ENCODE measurements at regions not wholly inside any gene's neighbourhood (a gene's known extent, or its start where the extent isn't known, plus 50 kb on each side); places are given as distances from the start of the nearest gene placed in this dataset.

- Mint-ChIP-seq H3K36me3 (no peaks in the 10 kb centered on the region), H3K27ac (no peak overlapping the region)
These were observed 432.6 kb upstream of the KLF6 start for GRCh38 chr10:4217653-4218052.

GRCh38 chr10:4217187-4217586, 432.2 kb upstream of the KLF6 start:
- no peaks in the 10 kb centered on the region for H3K36me3 Mint-ChIP-seq
- H3K27ac Mint-ChIP-seq: no peak overlapping the region
- no peak overlapping the region for H3K4me3 Mint-ChIP-seq
- DNase-seq: no peak
- CTCF ChIA-PET: no interaction called here
- peaks cover 7% of the 10 kb centered on the region for H3K27me3 Mint-ChIP-seq
- H3K4me1 Mint-ChIP-seq: no peaks in the 10 kb centered on the region
- peaks cover 1% of the 10 kb centered on the region for H3K9me3 Mint-ChIP-seq

More at GRCh38 chr10:4217653-4218052, 432.6 kb upstream of the KLF6 start:
- no peak for DNase-seq
- Mint-ChIP-seq H3K9me3 (peaks cover 1% of the 10 kb centered on the region), H3K27me3 (peaks cover 7% of the 10 kb centered on the region), H3K4me1 (no peaks in the 10 kb centered on the region), H3K4me3 (no peak overlapping the region)
- CTCF ChIA-PET: no interaction called here

DNA sequence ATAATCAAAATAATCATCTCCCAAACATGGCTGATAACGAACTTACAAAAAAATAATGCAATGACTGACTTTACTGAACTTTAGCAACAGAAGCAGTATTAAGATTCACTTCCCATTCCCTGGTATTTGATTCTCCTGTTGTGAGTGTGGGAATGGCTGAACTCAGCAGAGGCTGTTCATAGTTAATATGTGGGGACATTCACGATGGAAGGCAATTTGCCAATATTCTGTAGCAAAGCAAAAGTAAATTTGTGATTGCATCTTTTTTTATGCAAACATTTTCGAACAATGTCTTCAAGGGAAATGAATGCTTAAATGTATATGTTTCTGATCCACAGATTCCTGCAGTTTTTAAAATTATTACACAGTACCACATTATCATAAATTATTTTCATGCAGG, 431.7 kb upstream of the KLF6 start:
- Mint-ChIP-seq H3K27me3 (peaks cover 7% of the 10 kb centered on the region), H3K27ac (no peak overlapping the region), H3K9me3 (peaks cover 1% of the 10 kb centered on the region), H3K36me3 (no peaks in the 10 kb centered on the region), H3K4me1 (no peaks in the 10 kb centered on the region), H3K4me3 (no peak overlapping the region)
- no peak for DNase-seq
- CTCF ChIA-PET: no interaction called here

- Mint-ChIP-seq H3K27ac (no peak overlapping the region), H3K36me3 (no peaks in the 10 kb centered on the region), H3K27me3 (peaks cover 7% of the 10 kb centered on the region), H3K9me3 (no peaks in the 10 kb centered on the region), H3K4me1 (no peaks in the 10 kb centered on the region), H3K4me3 (no peak overlapping the region)
- CTCF ChIA-PET: no interaction called here
- DNase-seq: no peak
These were observed 431.1 kb upstream of the KLF6 start for GRCh38 chr10:4215963-4216575.

DNA sequence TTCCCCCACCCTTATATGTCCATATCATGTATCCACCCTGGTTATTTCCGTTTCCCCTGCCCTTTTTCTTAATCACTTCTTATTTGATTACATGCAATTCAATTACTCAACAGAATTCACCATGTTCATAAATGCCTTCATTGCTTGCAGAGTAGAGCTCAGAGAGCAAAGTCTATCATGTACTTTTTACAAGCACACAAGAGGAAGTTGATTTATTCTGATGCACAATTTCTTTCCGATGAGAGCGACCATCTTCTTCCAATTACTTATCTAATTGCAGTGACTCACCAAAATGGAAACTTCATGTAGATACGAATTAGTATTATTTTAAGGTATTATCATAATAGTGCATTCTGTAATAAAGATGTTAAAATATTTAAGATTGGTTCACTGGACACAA, 430.5 kb upstream of the KLF6 start:
- H3K9me3 Mint-ChIP-seq: no peaks in the 10 kb centered on the region
- no peak overlapping the region for H3K4me3 Mint-ChIP-seq
- H3K36me3 Mint-ChIP-seq: no peaks in the 10 kb centered on the region
- no peak overlapping the region for H3K27ac Mint-ChIP-seq
- CTCF ChIA-PET: no interaction called here
- peaks cover 7% of the 10 kb centered on the region for H3K27me3 Mint-ChIP-seq
- DNase-seq: no peak
- H3K4me1 Mint-ChIP-seq: no peaks in the 10 kb centered on the region

GRCh38 chr10:4214908-4215307, 429.9 kb upstream of the KLF6 start:
- Mint-ChIP-seq H3K27me3 (peaks cover 11% of the 10 kb centered on the region), H3K4me3 (no peak overlapping the region), H3K9me3 (no peaks in the 10 kb centered on the region), H3K4me1 (no peaks in the 10 kb centered on the region), H3K27ac (no peak overlapping the region), H3K36me3 (no peaks in the 10 kb centered on the region)
- DNase-seq: no peak
- CTCF ChIA-PET: no interaction called here

- Mint-ChIP-seq H3K36me3 (no peaks in the 10 kb centered on the region), H3K27ac (no peak overlapping the region), H3K4me1 (no peaks in the 10 kb centered on the region), H3K4me3 (no peak overlapping the region), H3K27me3 (peaks cover 26% of the 10 kb centered on the region), H3K9me3 (no peaks in the 10 kb centered on the region)
- CTCF ChIA-PET: no interaction called here
- no peak for DNase-seq
These were observed 428.4 kb upstream of the KLF6 start for GRCh38 chr10:4213441-4213840.

GRCh38 chr10:4212111-4212630, 427.2 kb upstream of the KLF6 start:
- Mint-ChIP-seq H3K9me3 (no peaks in the 10 kb centered on the region), H3K27ac (no peak overlapping the region), H3K36me3 (no peaks in the 10 kb centered on the region), H3K4me1 (no peaks in the 10 kb centered on the region), H3K4me3 (no peak overlapping the region), H3K27me3 (peaks cover 25% of the 10 kb centered on the region)
- CTCF ChIA-PET: no interaction called here
- DNase-seq: no peak

- CTCF ChIA-PET: no interaction called here
- H3K27ac Mint-ChIP-seq: no peak overlapping the region
These were observed 423.5 kb upstream of the KLF6 start for GRCh38 chr10:4208499-4208898.

DNA sequence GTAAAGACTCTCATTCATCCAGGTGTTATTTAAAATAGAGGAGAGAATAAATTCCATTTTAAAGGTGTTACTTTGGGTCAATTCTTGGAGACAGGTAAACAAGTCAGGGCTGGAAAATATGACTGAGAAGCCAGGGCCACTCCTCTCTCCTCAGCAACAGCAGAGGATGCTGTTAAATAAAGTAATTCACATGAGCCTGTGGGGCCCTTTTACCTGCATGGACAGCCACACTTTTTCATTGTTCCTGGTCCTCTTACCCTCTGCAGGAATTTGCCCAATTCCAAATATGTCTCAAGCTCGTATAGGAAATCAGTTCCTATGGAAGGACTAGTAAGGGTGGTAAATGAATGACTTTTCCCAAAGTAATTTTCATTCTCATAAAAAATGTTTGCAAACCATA, 420.1 kb upstream of the KLF6 start:
- H3K4me3 Mint-ChIP-seq: no peak overlapping the region
- H3K4me1 Mint-ChIP-seq: no peaks in the 10 kb centered on the region
- peaks cover 1% of the 10 kb centered on the region for H3K36me3 Mint-ChIP-seq
- no peak overlapping the region for H3K27ac Mint-ChIP-seq
- CTCF ChIA-PET: no interaction called here
- peaks cover 48% of the 10 kb centered on the region for H3K27me3 Mint-ChIP-seq
- no peaks in the 10 kb centered on the region for H3K9me3 Mint-ChIP-seq
- no peak for DNase-seq

More at GRCh38 chr10:4208499-4208898, 423.5 kb upstream of the KLF6 start:
- no peak for DNase-seq
- Mint-ChIP-seq H3K36me3 (no peaks in the 10 kb centered on the region), H3K9me3 (no peaks in the 10 kb centered on the region), H3K27me3 (peaks cover 39% of the 10 kb centered on the region), H3K4me1 (no peaks in the 10 kb centered on the region), H3K4me3 (no peak overlapping the region)

GRCh38 chr10:4202938-4203337, 417.9 kb upstream of the KLF6 start:
- Mint-ChIP-seq H3K4me3 (no peak overlapping the region), H3K4me1 (no peaks in the 10 kb centered on the region), H3K36me3 (peaks cover 1% of the 10 kb centered on the region), H3K27me3 (peaks cover 33% of the 10 kb centered on the region), H3K9me3 (no peaks in the 10 kb centered on the region), H3K27ac (no peak overlapping the region)
- CTCF ChIA-PET: no interaction called here
- DNase-seq: no peak

DNA sequence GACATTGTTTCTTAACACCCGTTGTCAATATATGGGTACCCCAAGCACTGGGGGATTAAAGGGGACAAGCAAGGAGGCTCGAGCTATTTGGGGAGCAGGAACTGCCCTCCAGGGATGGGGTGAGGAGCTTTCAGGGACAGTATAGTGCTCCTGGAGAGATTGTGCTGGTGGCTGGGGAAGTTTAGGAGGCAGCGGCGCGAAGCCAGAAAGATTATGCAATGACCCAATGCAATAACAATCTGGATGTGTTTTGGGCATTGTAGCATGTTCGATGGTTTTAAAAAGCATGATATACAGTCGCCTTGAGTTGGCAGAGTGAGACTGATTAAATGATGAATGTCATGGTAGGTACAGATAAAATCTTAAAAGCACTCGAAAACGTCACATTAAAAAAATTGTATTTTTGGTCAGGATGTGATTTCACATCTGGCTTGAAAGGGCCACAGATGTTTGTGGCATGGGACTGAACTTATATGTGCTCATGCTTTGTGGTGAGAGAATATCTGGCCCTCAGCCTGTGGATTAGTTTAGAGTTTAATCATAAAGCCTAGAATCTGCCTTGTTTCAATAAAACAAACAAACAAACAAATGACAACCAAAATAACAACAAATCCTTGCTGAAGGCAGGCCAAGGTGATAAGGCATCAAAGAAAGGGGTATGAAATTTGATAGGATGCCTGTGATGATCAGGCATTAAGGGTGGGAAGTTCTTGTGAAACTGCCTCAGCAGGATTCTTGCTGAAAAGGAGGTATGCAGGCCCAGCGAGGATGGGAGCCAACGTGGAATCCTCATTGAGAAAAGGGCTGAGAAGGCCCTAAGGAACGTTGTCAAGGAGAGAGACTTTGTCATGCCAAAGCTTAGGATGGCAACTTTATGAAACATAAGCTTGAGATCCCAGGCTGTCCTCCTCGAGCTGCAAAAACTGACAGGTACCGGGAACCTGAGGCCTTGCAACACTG, 417.1 kb upstream of the KLF6 start:
- peaks cover 31% of the 10 kb centered on the region for H3K27me3 Mint-ChIP-seq
- no peak overlapping the region for H3K27ac Mint-ChIP-seq
- CTCF ChIA-PET: no interaction called here
- DNase-seq: no peak
- H3K4me3 Mint-ChIP-seq: no peak overlapping the region
- no peaks in the 10 kb centered on the region for H3K4me1 Mint-ChIP-seq
- no peaks in the 10 kb centered on the region for H3K9me3 Mint-ChIP-seq
- peaks cover 1% of the 10 kb centered on the region for H3K36me3 Mint-ChIP-seq

GRCh38 chr10:4199196-4199595, 414.2 kb upstream of the KLF6 start:
- peaks cover 1% of the 10 kb centered on the region for H3K36me3 Mint-ChIP-seq
- CTCF ChIA-PET: no interaction called here
- no peak for DNase-seq
- H3K27me3 Mint-ChIP-seq: peaks cover 22% of the 10 kb centered on the region
- no peak overlapping the region for H3K4me3 Mint-ChIP-seq
- H3K4me1 Mint-ChIP-seq: no peaks in the 10 kb centered on the region
- H3K9me3 Mint-ChIP-seq: no peaks in the 10 kb centered on the region
- no peak overlapping the region for H3K27ac Mint-ChIP-seq

- CTCF ChIA-PET: no interaction called here
- no peak for DNase-seq
- peaks cover 25% of the 10 kb centered on the region for H3K27me3 Mint-ChIP-seq
- H3K4me1 Mint-ChIP-seq: no peaks in the 10 kb centered on the region
- no peak overlapping the region for H3K4me3 Mint-ChIP-seq
- H3K27ac Mint-ChIP-seq: no peak overlapping the region
- H3K9me3 Mint-ChIP-seq: no peaks in the 10 kb centered on the region
- peaks cover 1% of the 10 kb centered on the region for H3K36me3 Mint-ChIP-seq
These were observed 413.2 kb upstream of the KLF6 start for GRCh38 chr10:4198216-4198615.

- DNase-seq: no peak
- Mint-ChIP-seq H3K27ac (no peak overlapping the region), H3K4me3 (no peak overlapping the region), H3K9me3 (no peaks in the 10 kb centered on the region), H3K4me1 (no peaks in the 10 kb centered on the region), H3K36me3 (peaks cover 1% of the 10 kb centered on the region), H3K27me3 (peaks cover 22% of the 10 kb centered on the region)
- CTCF ChIA-PET: no interaction called here
These were observed 412.7 kb upstream of the KLF6 start for GRCh38 chr10:4197676-4198075.
